H1 (cell line): ENCODE measurements at regions not wholly inside any gene's neighbourhood (a gene's known extent, or its start where the extent isn't known, plus 50 kb on each side); places are given as distances from the start of the nearest gene placed in this dataset.

ENCODE experiments used
- CEBPB ChIP-seq: IDR thresholded peaks from 2 replicates; pipeline ENCODE4 v1.6.1; 2012; ENCODE audit warnings: low read depth, low read length
- CHD2 ChIP-seq: IDR thresholded peaks from 2 replicates; pipeline ENCODE4 v1.6.1; 2012; ENCODE audit warnings: low read length, improper control_type of control experiment
- CREB1 ChIP-seq: IDR thresholded peaks from 2 replicates; pipeline ENCODE4 v1.6.1; 2012; ENCODE audit warnings: inconsistent platforms
- EP300 ChIP-seq, 2 experiments: IDR thresholded peaks; 1 replicate in 1 of 2; 2 replicates in 1 of 2; pipeline ENCODE4 v1.6.1; 2011 to 2012; ENCODE audit warnings: low read depth in 2 of 2, low read length in 2 of 2, mild to moderate bottlenecking in 2 of 2, borderline replicate concordance in 1 of 2, inconsistent platforms in 1 of 2, moderate library complexity in 1 of 2
- EZH2 ChIP-seq: fragments of 200-600 bp; sonication (generic); IDR thresholded peaks from 2 replicates; pipeline ENCODE4 v1.7.1; 2012; ENCODE audit warnings: low read depth, mild to moderate bottlenecking, moderate library complexity, low read length, inconsistent platforms; ENCODE audit not compliant: severe bottlenecking
- JUN ChIP-seq: IDR thresholded peaks from 2 replicates; pipeline ENCODE4 v1.6.1; 2011; ENCODE audit warnings: low read depth, mild to moderate bottlenecking, improper control_type of control experiment, low read length
- POLR2A ChIP-seq, 2 experiments: IDR thresholded peaks; 1 replicate in 1 of 2; 2 replicates in 1 of 2; pipeline ENCODE4 v1.6.1; 2011; ENCODE audit warnings: low read depth in 2 of 2, low read length in 2 of 2, mild to moderate bottlenecking in 2 of 2; ENCODE audit errors: control extremely low read depth in 1 of 2
- POU5F1 ChIP-seq: IDR thresholded peaks from 2 replicates; pipeline ENCODE4 v1.6.1; 2011; ENCODE audit warnings: low read depth, mild to moderate bottlenecking, low read length, moderate library complexity
- RXRA ChIP-seq: IDR thresholded peaks from 2 replicates; pipeline ENCODE4 v1.6.1; 2011; ENCODE audit warnings: low read depth, mild to moderate bottlenecking, low read length, moderate library complexity; ENCODE audit not compliant: insufficient read depth
- SAP30 ChIP-seq: fragments of 300-600 bp; sonication (generic); IDR thresholded peaks from 2 replicates; pipeline ENCODE4 v1.7.1; 2012; ENCODE audit warnings: low read length, moderate library complexity, mild to moderate bottlenecking, inconsistent platforms; ENCODE audit not compliant: insufficient read depth, insufficient replicate concordance
- SP1 ChIP-seq: IDR thresholded peaks from 2 replicates; pipeline ENCODE4 v1.6.1; 2011; ENCODE audit warnings: low read depth, low read length
- TAF7 ChIP-seq: optimal IDR thresholded peaks from 2 replicates; pipeline ENCODE3; 2011; ENCODE audit warnings: low read depth, mild to moderate bottlenecking, inconsistent platforms, low read length, moderate library complexity, borderline replicate concordance
- TBP ChIP-seq: IDR thresholded peaks from 2 replicates; pipeline ENCODE4 v1.6.1; 2011; ENCODE audit warnings: low read depth, low read length, improper control_type of control experiment
- TF ChIP-seq, protein P1 (sequence below), 3 experiments: IDR thresholded peaks; 1 replicate in 2 of 3; 2 replicates in 1 of 3; pipeline versions ENCODE4 v1.5.1 to v1.6.1; 2011; ENCODE audit warnings: low read length in 3 of 3, mild to moderate bottlenecking in 3 of 3, inconsistent platforms in 2 of 3, low read depth in 1 of 3, moderate library complexity in 1 of 3; ENCODE audit not compliant: insufficient read depth in 1 of 3; ENCODE audit errors: control extremely low read depth in 1 of 3

- TF ChIP-seq POLR2A (IDR thresholded peaks at IDR 0.05; ENCODE audit: control extremely low read depth in 1 of 2, low read depth in 2 of 2, low read length in 2 of 2) (no peak), TBP (no peak), EP300 (IDR thresholded peaks at IDR 0.05; ENCODE audit: borderline replicate concordance in 1 of 2, low read depth in 2 of 2, low read length in 2 of 2) (no peak), CREB1 (no peak), EZH2 (no peak), SP1 (no peak), TAF7 (no peak), POU5F1 (no peak), RXRA (no peak), CEBPB (no peak), SAP30 (no peak), CHD2 (no peak), JUN (no peak)
- TF ChIP-seq, protein P1, sequence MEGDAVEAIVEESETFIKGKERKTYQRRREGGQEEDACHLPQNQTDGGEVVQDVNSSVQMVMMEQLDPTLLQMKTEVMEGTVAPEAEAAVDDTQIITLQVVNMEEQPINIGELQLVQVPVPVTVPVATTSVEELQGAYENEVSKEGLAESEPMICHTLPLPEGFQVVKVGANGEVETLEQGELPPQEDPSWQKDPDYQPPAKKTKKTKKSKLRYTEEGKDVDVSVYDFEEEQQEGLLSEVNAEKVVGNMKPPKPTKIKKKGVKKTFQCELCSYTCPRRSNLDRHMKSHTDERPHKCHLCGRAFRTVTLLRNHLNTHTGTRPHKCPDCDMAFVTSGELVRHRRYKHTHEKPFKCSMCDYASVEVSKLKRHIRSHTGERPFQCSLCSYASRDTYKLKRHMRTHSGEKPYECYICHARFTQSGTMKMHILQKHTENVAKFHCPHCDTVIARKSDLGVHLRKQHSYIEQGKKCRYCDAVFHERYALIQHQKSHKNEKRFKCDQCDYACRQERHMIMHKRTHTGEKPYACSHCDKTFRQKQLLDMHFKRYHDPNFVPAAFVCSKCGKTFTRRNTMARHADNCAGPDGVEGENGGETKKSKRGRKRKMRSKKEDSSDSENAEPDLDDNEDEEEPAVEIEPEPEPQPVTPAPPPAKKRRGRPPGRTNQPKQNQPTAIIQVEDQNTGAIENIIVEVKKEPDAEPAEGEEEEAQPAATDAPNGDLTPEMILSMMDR (IDR thresholded peaks at IDR 0.05; ENCODE audit: control extremely low read depth in 1 of 3, insufficient read depth in 1 of 3, low read depth in 1 of 3, low read length in 3 of 3) = no peak
Observed at GRCh38 chr3:187871204-187871591, 125.9 kb upstream of the BCL6 start.
